AG10803 (cell line): ENCODE measurements at regions not wholly inside any gene's neighbourhood (a gene's known extent, or its start where the extent isn't known, plus 50 kb on each side); places are given as distances from the start of the nearest gene placed in this dataset.

Experiments used
- DNase-seq: peaks from one replicate; pipeline ENCODE4 v3.0.0; 2010; ENCODE audit warnings: low read depth
- H3K4me3 ChIP-seq: 2 replicates; pipeline ENCODE4 v1.5.1; 2011; ENCODE audit warnings: mild to moderate bottlenecking, low read length, control low read depth
- CTCF ChIP-seq: conservative IDR thresholded peaks from 2 replicates; pipeline ENCODE4 v1.5.1; 2011; ENCODE audit warnings: mild to moderate bottlenecking, low read length, control low read depth, inconsistent platforms

GRCh38 chr2:121165038-121165542 lies 119.9 kb downstream of the TFCP2L1 start:
- DNase-seq: no peak

More at GRCh38 chr2:121165038-121165542, 119.9 kb downstream of the TFCP2L1 start:
- H3K4me3 ChIP-seq: no peak overlapping the region
- TF ChIP-seq CTCF: no peak
